ENCODE measurements at regions not wholly inside any gene's neighbourhood (a gene's known extent, or its start where the extent isn't known, plus 50 kb on each side); places are given as distances from the start of the nearest gene placed in this dataset.

DNA sequence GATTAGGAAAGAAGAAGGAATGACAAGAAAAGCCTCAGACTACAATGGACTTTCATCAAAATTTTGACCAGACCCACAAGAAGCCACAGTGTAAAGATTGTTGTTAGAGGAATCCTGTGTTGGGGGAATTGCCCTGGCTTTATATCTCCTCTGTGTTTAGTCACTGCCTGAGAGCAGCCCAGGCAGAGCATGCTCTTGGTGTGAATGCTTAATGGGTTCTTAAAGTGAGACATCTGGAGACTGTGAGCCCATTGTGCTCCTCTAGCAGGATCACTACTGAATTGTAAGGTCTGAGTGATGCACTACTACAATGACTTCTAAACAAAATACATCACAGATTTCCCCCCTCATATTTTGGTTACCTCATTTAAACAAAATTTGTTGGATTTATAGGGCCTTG, 1860.5 kb upstream of the ADGRL3 start:
- TF ChIP-seq TEAD4 (IDR thresholded peaks at IDR 0.05) (no peak), TAF1 (IDR thresholded peaks at IDR 0.05; ENCODE audit: low read depth) (no peak), RAD21 (IDR thresholded peaks at IDR 0.05; ENCODE audit: low read depth) (no peak), YY1 (IDR thresholded peaks at IDR 0.05; ENCODE audit: low read depth) (no peak), CREB1 (IDR thresholded peaks at IDR 0.05; ENCODE audit: low read depth) (no peak), EP300 (IDR thresholded peaks at IDR 0.05; ENCODE audit: borderline replicate concordance) (no peak), ZBTB7A (IDR thresholded peaks at IDR 0.05; ENCODE audit: low read depth) (no peak), FOXM1 (IDR thresholded peaks at IDR 0.05; ENCODE audit: borderline replicate concordance, low read depth) (no peak)
- TF ChIP-seq, protein P1, sequence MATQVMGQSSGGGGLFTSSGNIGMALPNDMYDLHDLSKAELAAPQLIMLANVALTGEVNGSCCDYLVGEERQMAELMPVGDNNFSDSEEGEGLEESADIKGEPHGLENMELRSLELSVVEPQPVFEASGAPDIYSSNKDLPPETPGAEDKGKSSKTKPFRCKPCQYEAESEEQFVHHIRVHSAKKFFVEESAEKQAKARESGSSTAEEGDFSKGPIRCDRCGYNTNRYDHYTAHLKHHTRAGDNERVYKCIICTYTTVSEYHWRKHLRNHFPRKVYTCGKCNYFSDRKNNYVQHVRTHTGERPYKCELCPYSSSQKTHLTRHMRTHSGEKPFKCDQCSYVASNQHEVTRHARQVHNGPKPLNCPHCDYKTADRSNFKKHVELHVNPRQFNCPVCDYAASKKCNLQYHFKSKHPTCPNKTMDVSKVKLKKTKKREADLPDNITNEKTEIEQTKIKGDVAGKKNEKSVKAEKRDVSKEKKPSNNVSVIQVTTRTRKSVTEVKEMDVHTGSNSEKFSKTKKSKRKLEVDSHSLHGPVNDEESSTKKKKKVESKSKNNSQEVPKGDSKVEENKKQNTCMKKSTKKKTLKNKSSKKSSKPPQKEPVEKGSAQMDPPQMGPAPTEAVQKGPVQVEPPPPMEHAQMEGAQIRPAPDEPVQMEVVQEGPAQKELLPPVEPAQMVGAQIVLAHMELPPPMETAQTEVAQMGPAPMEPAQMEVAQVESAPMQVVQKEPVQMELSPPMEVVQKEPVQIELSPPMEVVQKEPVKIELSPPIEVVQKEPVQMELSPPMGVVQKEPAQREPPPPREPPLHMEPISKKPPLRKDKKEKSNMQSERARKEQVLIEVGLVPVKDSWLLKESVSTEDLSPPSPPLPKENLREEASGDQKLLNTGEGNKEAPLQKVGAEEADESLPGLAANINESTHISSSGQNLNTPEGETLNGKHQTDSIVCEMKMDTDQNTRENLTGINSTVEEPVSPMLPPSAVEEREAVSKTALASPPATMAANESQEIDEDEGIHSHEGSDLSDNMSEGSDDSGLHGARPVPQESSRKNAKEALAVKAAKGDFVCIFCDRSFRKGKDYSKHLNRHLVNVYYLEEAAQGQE (IDR thresholded peaks at IDR 0.05; ENCODE audit: low read depth) = no peak

Data from Ishikawa (cell line).